ENCODE measurements at regions not wholly inside any gene's neighbourhood (a gene's known extent, or its start where the extent isn't known, plus 50 kb on each side); places are given as distances from the start of the nearest gene placed in this dataset.

DNA sequence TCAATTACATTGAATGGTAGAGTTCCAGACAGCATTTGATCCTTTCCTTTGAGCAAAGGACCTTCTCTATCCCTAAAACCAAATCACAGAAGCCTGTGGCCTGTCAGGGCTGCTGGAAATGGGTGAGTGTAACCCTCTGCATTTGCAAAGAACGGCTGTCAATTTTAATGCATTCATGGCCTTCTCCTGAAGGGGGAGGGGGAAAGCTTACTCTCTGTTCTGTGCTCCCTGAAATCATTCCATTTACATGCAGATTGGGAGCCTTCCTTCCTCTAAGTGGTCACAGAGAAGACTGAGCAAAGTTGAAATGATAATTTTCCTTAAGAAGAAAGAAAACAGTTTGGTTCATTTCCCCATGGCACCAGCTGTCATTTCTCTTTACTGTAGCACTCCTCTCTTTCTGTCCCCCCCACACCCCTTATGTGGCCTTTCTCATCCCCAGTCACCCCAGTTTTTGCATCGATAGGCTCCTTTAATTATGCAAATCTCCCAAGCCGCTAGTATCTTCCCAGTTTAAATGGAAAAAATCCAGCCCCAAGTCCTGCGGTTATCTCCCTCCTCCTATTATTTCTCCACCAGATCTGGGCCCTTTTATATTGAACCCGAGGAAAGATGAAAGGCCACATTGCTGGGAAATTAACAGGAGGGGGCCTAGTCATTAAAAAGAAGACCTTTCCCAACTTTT lies 109.4 kb upstream of the KIRREL3 start:
- no peak for FAIRE-seq
- DNase-seq (ENCODE audit: insufficient read length, low spot score) = no peak
- TF ChIP-seq, protein P1, sequence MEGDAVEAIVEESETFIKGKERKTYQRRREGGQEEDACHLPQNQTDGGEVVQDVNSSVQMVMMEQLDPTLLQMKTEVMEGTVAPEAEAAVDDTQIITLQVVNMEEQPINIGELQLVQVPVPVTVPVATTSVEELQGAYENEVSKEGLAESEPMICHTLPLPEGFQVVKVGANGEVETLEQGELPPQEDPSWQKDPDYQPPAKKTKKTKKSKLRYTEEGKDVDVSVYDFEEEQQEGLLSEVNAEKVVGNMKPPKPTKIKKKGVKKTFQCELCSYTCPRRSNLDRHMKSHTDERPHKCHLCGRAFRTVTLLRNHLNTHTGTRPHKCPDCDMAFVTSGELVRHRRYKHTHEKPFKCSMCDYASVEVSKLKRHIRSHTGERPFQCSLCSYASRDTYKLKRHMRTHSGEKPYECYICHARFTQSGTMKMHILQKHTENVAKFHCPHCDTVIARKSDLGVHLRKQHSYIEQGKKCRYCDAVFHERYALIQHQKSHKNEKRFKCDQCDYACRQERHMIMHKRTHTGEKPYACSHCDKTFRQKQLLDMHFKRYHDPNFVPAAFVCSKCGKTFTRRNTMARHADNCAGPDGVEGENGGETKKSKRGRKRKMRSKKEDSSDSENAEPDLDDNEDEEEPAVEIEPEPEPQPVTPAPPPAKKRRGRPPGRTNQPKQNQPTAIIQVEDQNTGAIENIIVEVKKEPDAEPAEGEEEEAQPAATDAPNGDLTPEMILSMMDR (IDR thresholded peaks at IDR 0.05; ENCODE audit: insufficient read depth, missing control alignments) = no peak

DNA sequence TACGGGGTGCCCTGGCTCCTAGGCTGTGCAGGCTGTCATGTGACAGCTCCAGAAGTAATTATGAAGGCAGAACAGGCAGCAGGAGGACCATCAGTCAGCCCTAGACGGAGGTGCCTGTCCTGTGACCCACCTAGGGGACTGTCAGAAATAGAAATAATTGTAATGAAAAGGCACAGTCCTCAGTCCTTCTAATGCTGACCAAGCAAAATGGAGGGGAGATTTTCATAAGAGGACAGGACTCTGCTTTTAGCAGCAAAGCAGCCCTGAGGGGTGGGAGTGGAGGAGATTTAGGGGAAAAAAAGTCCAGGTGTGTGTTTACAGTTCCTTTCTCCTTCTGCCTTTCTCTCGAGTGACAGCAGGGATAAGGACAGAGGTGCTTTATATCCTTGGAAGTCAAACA lies 108.3 kb upstream of the KIRREL3 start:
- no peak for FAIRE-seq
- no peak for DNase-seq (ENCODE audit: insufficient read length, low spot score)
- TF ChIP-seq, protein P1 (IDR thresholded peaks at IDR 0.05; ENCODE audit: insufficient read depth, missing control alignments) = no peak

GRCh38 chr11:127106938-127107337 lies 106.4 kb upstream of the KIRREL3 start:
- no peak for FAIRE-seq
- TF ChIP-seq, protein P1 (IDR thresholded peaks at IDR 0.05; ENCODE audit: insufficient read depth, missing control alignments) = no peak
- DNase-seq (ENCODE audit: insufficient read length, low spot score) = no peak

GRCh38 chr11:127105593-127106541 lies 105.3 kb upstream of the KIRREL3 start:
- no peak for DNase-seq (ENCODE audit: insufficient read length, low spot score)
- TF ChIP-seq, protein P1 (IDR thresholded peaks at IDR 0.05; ENCODE audit: insufficient read depth, missing control alignments) = no peak
- FAIRE-seq = no peak

DNA sequence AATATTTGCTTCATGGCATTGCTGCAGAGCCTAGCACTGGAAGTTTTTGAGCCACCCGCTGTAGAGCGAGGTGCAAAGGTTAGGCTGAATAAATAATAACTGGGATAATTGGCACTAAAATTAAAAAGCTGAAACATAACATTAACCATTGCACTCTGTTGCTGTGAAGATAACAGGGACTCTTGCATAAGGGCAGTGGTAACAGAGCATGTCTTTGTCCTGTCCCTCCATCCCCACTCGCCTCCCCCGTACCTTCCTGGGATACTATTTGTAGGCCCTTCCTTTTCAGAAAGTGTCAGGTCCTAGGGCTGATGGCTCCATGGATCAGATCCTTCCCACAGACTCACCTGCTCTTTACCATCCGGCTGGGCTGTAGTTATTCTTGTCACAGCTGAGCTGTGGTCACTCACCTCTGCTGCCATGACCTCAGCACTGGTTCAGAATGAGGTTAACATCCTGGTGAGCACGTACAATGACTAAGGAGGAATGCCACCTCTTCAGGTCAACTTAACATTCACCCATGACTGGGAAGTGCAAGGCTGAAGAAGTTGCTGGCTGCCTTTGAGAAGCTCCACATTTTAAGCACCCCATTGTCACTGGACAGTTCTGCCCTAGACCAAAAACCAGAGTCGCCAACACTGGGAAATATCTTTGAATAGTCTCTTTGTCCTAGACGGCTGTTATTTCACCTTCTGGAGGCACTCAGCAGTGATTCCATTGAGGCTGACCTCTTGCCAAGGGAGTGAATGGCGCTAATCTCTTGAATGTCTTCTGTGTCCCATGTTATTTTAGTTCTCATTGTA lies 103.2 kb upstream of the KIRREL3 start:
- TF ChIP-seq, protein P1 (IDR thresholded peaks at IDR 0.05; ENCODE audit: insufficient read depth, missing control alignments) = no peak
- FAIRE-seq (no peak), DNase-seq (ENCODE audit: insufficient read length, low spot score) (no peak)

DNA sequence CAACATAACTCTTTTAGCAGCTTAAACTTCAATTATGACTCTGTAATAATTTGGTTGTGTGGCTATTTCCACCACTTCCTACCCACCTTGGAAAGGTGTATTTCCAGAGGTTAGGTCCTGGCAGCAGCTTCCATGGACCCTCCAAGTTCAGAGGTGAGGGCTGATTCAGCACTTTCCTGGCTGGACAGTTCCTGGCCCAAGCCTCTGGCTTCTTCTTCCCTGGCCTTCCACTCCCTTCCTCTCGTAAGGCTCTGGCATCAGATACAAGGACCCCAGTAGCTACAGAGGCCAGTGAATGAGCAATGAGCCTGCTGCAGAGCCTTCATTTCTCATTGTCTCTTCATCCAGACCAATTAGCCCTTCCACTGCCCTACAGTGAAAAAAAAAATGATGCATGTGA lies 98.1 kb upstream of the KIRREL3 start:
- TF ChIP-seq, protein P1 (IDR thresholded peaks at IDR 0.05; ENCODE audit: insufficient read depth, missing control alignments) = no peak
- no peak for DNase-seq (ENCODE audit: insufficient read length, low spot score)
- no peak for FAIRE-seq
